NCI-H2227 treated with DMSO at 0.1 percent for 48 hours (cell line): ENCODE measurements at regions not wholly inside any gene's neighbourhood (a gene's known extent, or its start where the extent isn't known, plus 50 kb on each side); places are given as distances from the start of the nearest gene placed in this dataset.

ENCODE experiments used
- DNase-seq: peaks from one replicate; lab custom pipeline; 2025; lab: John Stamatoyannopoulos, UW

GRCh38 chr20:21653628-21654027, 51.8 kb upstream of the PAX1 start:
- no peak for DNase-seq

GRCh38 chr20:21643417-21643816, 62.0 kb upstream of the PAX1 start:
- no peak for DNase-seq

- DNase-seq, result no peak
Observed at GRCh38 chr20:21640556-21640955, 64.9 kb upstream of the PAX1 start.

- DNase-seq, result no peak
Observed at GRCh38 chr20:21633829-21634228, 71.6 kb upstream of the PAX1 start.

- no peak for DNase-seq
Observed at GRCh38 chr20:21632735-21633053, 72.8 kb upstream of the PAX1 start.

GRCh38 chr20:21632031-21632734, 73.3 kb upstream of the PAX1 start:
- no peak for DNase-seq

- DNase-seq, result no peak
Observed at GRCh38 chr20:21628800-21629199, 76.7 kb upstream of the PAX1 start.

GRCh38 chr20:21623781-21624094, 81.7 kb upstream of the PAX1 start:
- no peak for DNase-seq

- DNase-seq, result no peak
Observed at GRCh38 chr20:21623074-21623780, 82.2 kb upstream of the PAX1 start.

GRCh38 chr20:21622097-21622857, 83.2 kb upstream of the PAX1 start:
- no peak for DNase-seq

GRCh38 chr20:21618759-21619416, 86.6 kb upstream of the PAX1 start:
- DNase-seq, result no peak

- DNase-seq, result peak; percentile 9
Observed at GRCh38 chr20:21615617-21616080, 89.8 kb upstream of the PAX1 start.

- no peak for DNase-seq
Observed at GRCh38 chr20:21614980-21615379, 90.5 kb upstream of the PAX1 start.

GRCh38 chr20:21613512-21613911, 92.0 kb upstream of the PAX1 start:
- DNase-seq, result no peak

GRCh38 chr20:21609981-21610380, 95.5 kb upstream of the PAX1 start:
- DNase-seq, result no peak

- DNase-seq, result no peak
Observed at GRCh38 chr20:21609221-21609620, 95.4 kb upstream of the NKX2-2 start.

GRCh38 chr20:21608777-21609176, 94.9 kb upstream of the NKX2-2 start:
- no peak for DNase-seq

GRCh38 chr20:21607971-21608725, 94.3 kb upstream of the NKX2-2 start:
- no peak for DNase-seq

GRCh38 chr20:21601799-21602198, 87.9 kb upstream of the NKX2-2 start:
- DNase-seq, result no peak

- DNase-seq, result no peak
Observed at GRCh38 chr20:21586682-21587081, 72.8 kb upstream of the NKX2-2 start.

- DNase-seq, result no peak
Observed at GRCh38 chr20:21583486-21584168, 69.8 kb upstream of the NKX2-2 start.
